Mammary epithelial cell (primary cell): ENCODE measurements at regions not wholly inside any gene's neighbourhood (a gene's known extent, or its start where the extent isn't known, plus 50 kb on each side); places are given as distances from the start of the nearest gene placed in this dataset.

Experiments
- CTCF ChIP-seq, 2 donors: IDR thresholded peaks in 1 of 2; conservative IDR thresholded peaks in 1 of 2; 2 replicates each; pipeline ENCODE4 v1.5.1; 2011 to 2012; ENCODE audit warnings: inconsistent platforms in 2 of 2, low read length in 2 of 2, mild to moderate bottlenecking in 2 of 2, control low read depth in 1 of 2, low read depth in 1 of 2; ENCODE audit not compliant: insufficient read depth in 1 of 2; ENCODE audit errors: extremely low read depth in 1 of 2
- EZH2 ChIP-seq: IDR thresholded peaks from 2 replicates; pipeline ENCODE4 v1.6.1; 2012; ENCODE audit warnings: low read length, inconsistent platforms, borderline replicate concordance

GRCh38 chr17:14845591-14846281 is 419.4 kb downstream of the PMP22 start:
- TF ChIP-seq CTCF (conservative IDR thresholded peaks at IDR 0.05 in 1 of 2, IDR thresholded peaks at IDR 0.05 in 1 of 2; ENCODE audit: extremely low read depth in 1 of 2, insufficient read depth in 1 of 2, low read depth in 1 of 2, low read length in 2 of 2), result no peak
- TF ChIP-seq EZH2, result no peak
